WTC11 (cell line): ENCODE measurements at regions not wholly inside any gene's neighbourhood (a gene's known extent, or its start where the extent isn't known, plus 50 kb on each side); places are given as distances from the start of the nearest gene placed in this dataset.

Experiments used
- ATAC-seq: fragments of 200-7000 bp; cut with Tn5 transposase; 2 replicates; pipeline ENCODE4 v1.10.0; 2021; ENCODE audit warnings: mild to moderate bottlenecking, moderate library complexity
- CTCF ChIA-PET: fragments of 300-600 bp; sonication (Branson Sonifier 250); formaldehyde crosslinking; loops from one replicate; lab custom pipeline; 2021; ENCODE audit warnings: antibody characterized with exemption; lab: Charles Lee
- POLR2A ChIA-PET: fragments of 350-600 bp; sonication (Branson Sonifier 250); formaldehyde crosslinking; loops from one replicate; lab custom pipeline; 2021; ENCODE audit warnings: antibody characterized with exemption; lab: Charles Lee
- DNase-seq: peaks from one replicate; pipeline ENCODE4 v3.0.0; 2021; ENCODE audit warnings: low spot score
- H3K27ac Mint-ChIP-seq: 2 replicates; pipeline ENCODE4 v1.8.0; 2021; ENCODE audit warnings: mixed read lengths
- H3K27me3 Mint-ChIP-seq: 2 replicates; pipeline ENCODE4 v1.8.0; 2021; ENCODE audit warnings: low read depth, mild to moderate bottlenecking, moderate library complexity, mixed read lengths
- H3K36me3 Mint-ChIP-seq: 2 replicates; pipeline ENCODE4 v1.8.0; 2021; ENCODE audit warnings: mixed read lengths
- H3K4me1 Mint-ChIP-seq: 2 replicates; pipeline ENCODE4 v1.8.0; 2022; ENCODE audit warnings: mixed read lengths
- H3K4me3 Mint-ChIP-seq: 2 replicates; pipeline ENCODE4 v1.8.0; 2021; ENCODE audit warnings: mild to moderate bottlenecking, moderate library complexity, mixed read lengths
- H3K9me3 Mint-ChIP-seq: 2 replicates; pipeline ENCODE4 v1.8.0; 2021; ENCODE audit warnings: mixed read lengths
- ATF1 ChIP-seq: sonication (generic); formaldehyde crosslinking; IDR thresholded peaks from 2 replicates; pipeline ENCODE4 v1.8.1; 2023; ENCODE audit warnings: mild to moderate bottlenecking, moderate library complexity, missing genetic modification reagents
- CTCF ChIP-seq: fragments of 200-600 bp; IDR thresholded peaks from 2 replicates; pipeline ENCODE4 v1.8.0; 2022; ENCODE audit warnings: antibody characterized with exemption
- ETV6 ChIP-seq: sonication (generic); formaldehyde crosslinking; IDR thresholded peaks from 2 replicates; pipeline ENCODE4 v1.8.1; 2022; ENCODE audit warnings: mild to moderate bottlenecking, missing genetic modification reagents
- HMGXB4 ChIP-seq: sonication (generic); formaldehyde crosslinking; IDR thresholded peaks from 2 replicates; pipeline ENCODE4 v1.8.1; 2023; ENCODE audit warnings: mild to moderate bottlenecking, moderate library complexity, missing genetic modification reagents
- KAT7 ChIP-seq: sonication (generic); formaldehyde crosslinking; IDR thresholded peaks from 2 replicates; pipeline ENCODE4 v1.8.1; 2023; ENCODE audit warnings: missing genetic modification reagents, mild to moderate bottlenecking, borderline replicate concordance
- NFATC4 ChIP-seq: fragments of 250-450 bp; sonication (Bioruptor Pico); IDR thresholded peaks from 2 replicates; pipeline ENCODE4 v1.9.0; 2021; ENCODE audit warnings: mild to moderate bottlenecking
- RELA ChIP-seq: sonication (generic); formaldehyde crosslinking; IDR thresholded peaks from 2 replicates; pipeline ENCODE4 v1.8.1; 2022; ENCODE audit warnings: missing genetic modification reagents, mild to moderate bottlenecking, borderline replicate concordance
- SMAD3 ChIP-seq: sonication (generic); formaldehyde crosslinking; IDR thresholded peaks from 2 replicates; pipeline ENCODE4 v1.8.0; 2022; ENCODE audit warnings: missing genetic modification reagents, mild to moderate bottlenecking, borderline replicate concordance
- SP1 ChIP-seq: sonication (generic); formaldehyde crosslinking; conservative IDR thresholded peaks from 2 replicates; pipeline ENCODE4 v1.8.1; 2022; ENCODE audit warnings: missing genetic modification reagents
- TCF7 ChIP-seq: sonication (generic); formaldehyde crosslinking; IDR thresholded peaks from 2 replicates; pipeline ENCODE4 v1.8.0; 2022; ENCODE audit warnings: mild to moderate bottlenecking, low read depth, missing genetic modification reagents, moderate library complexity
- ZSCAN18 ChIP-seq: fragments of 250-450 bp; sonication (Bioruptor Pico); IDR thresholded peaks from 2 replicates; pipeline ENCODE4 v2.1.2; 2022; ENCODE audit warnings: mild to moderate bottlenecking, moderate library complexity
- TF ChIP-seq, protein P1 (sequence below): sonication (generic); formaldehyde crosslinking; IDR thresholded peaks from 2 replicates; pipeline ENCODE4 v1.8.0; 2023; ENCODE audit warnings: missing genetic modification reagents, mild to moderate bottlenecking, borderline replicate concordance
- TF ChIP-seq, protein P2 (sequence below): fragments of 250-450 bp; sonication (Bioruptor Pico); IDR thresholded peaks from 2 replicates; pipeline ENCODE4 v1.9.0; 2021; ENCODE audit warnings: mild to moderate bottlenecking, borderline replicate concordance
- TF ChIP-seq, protein P3 (sequence below): sonication (generic); formaldehyde crosslinking; IDR thresholded peaks from 2 replicates; pipeline ENCODE4 v1.8.0; 2023; ENCODE audit warnings: mild to moderate bottlenecking, missing genetic modification reagents
- TF ChIP-seq, protein P4 (sequence below): sonication (generic); formaldehyde crosslinking; IDR thresholded peaks from 2 replicates; pipeline ENCODE4 v1.8.1; 2022; ENCODE audit warnings: missing genetic modification reagents, borderline replicate concordance
- TF ChIP-seq, protein P5 (sequence below): sonication (generic); formaldehyde crosslinking; IDR thresholded peaks from 2 replicates; pipeline ENCODE4 v1.8.1; 2022; ENCODE audit warnings: low read depth, mild to moderate bottlenecking, moderate library complexity, missing genetic modification reagents, borderline replicate concordance

DNA sequence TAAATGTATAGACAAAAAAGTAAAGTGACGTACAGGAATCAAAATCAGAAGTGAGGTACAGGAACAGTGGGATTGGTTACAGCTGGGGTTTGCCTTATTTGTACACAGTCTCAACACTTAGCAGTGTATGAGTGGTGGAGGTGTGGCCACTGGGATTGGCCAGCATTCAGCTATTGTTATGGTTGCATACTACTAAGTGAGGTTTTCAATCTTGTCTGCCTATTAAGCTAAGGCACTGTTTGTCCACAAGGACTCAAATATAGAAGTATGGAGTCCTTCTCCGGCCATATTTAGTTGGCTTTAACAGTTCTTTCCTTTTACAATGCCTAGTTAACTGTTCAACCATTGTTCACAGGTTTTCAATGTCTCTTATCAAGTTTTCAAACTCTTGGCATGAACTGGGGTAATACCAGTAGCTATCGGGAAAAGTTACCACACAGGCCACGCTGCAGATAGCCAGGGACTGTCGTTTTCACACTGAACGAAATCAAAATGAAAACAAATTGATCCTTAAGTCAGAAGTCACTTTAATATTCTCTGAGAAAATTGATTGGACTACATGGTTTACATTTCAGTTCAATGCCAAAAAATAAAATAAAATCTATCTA, 176.0 kb upstream of the FREM1 start:
- H3K36me3 Mint-ChIP-seq, result no peaks in the 10 kb centered on the region
- H3K4me1 Mint-ChIP-seq, result peaks cover 13% of the 10 kb centered on the region
- ATAC-seq, result no peak
- DNase-seq, result no peak
- no peak overlapping the region; the same call in 1 of the 2 replicates for H3K27ac Mint-ChIP-seq
- H3K27me3 Mint-ChIP-seq, result no peaks in the 10 kb centered on the region
- no peak overlapping the region for H3K4me3 Mint-ChIP-seq
- peaks cover 4% of the 10 kb centered on the region; the same call in 1 of the 2 replicates for H3K9me3 Mint-ChIP-seq
- POLR2A ChIA-PET, result interaction anchor here (0.5 kb wide), 1 partner anchor 49 kb away, joined by 6 read pairs; no protein-coding TSS in a partner anchor
- CTCF ChIA-PET, result interaction anchor here (1.6 kb wide), 1 partner anchor 49 kb away, joined by 4 read pairs; no protein-coding TSS in a partner anchor
- TF ChIP-seq, protein P1, sequence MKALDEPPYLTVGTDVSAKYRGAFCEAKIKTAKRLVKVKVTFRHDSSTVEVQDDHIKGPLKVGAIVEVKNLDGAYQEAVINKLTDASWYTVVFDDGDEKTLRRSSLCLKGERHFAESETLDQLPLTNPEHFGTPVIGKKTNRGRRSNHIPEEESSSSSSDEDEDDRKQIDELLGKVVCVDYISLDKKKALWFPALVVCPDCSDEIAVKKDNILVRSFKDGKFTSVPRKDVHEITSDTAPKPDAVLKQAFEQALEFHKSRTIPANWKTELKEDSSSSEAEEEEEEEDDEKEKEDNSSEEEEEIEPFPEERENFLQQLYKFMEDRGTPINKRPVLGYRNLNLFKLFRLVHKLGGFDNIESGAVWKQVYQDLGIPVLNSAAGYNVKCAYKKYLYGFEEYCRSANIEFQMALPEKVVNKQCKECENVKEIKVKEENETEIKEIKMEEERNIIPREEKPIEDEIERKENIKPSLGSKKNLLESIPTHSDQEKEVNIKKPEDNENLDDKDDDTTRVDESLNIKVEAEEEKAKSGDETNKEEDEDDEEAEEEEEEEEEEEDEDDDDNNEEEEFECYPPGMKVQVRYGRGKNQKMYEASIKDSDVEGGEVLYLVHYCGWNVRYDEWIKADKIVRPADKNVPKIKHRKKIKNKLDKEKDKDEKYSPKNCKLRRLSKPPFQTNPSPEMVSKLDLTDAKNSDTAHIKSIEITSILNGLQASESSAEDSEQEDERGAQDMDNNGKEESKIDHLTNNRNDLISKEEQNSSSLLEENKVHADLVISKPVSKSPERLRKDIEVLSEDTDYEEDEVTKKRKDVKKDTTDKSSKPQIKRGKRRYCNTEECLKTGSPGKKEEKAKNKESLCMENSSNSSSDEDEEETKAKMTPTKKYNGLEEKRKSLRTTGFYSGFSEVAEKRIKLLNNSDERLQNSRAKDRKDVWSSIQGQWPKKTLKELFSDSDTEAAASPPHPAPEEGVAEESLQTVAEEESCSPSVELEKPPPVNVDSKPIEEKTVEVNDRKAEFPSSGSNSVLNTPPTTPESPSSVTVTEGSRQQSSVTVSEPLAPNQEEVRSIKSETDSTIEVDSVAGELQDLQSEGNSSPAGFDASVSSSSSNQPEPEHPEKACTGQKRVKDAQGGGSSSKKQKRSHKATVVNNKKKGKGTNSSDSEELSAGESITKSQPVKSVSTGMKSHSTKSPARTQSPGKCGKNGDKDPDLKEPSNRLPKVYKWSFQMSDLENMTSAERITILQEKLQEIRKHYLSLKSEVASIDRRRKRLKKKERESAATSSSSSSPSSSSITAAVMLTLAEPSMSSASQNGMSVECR (CRISPR knock-in tag), result no peak
- TF ChIP-seq SP1 (CRISPR knock-in tag) (no peak), SMAD3 (CRISPR knock-in tag) (no peak), ATF1 (CRISPR knock-in tag) (no peak), RELA (CRISPR knock-in tag) (no peak), KAT7 (CRISPR knock-in tag) (no peak), HMGXB4 (CRISPR knock-in tag) (no peak), CTCF (no peak), NFATC4 (CRISPR knock-in tag) (no peak), ETV6 (CRISPR knock-in tag) (no peak), ZSCAN18 (no peak), TCF7 (CRISPR knock-in tag) (no peak)
- TF ChIP-seq, protein P2, sequence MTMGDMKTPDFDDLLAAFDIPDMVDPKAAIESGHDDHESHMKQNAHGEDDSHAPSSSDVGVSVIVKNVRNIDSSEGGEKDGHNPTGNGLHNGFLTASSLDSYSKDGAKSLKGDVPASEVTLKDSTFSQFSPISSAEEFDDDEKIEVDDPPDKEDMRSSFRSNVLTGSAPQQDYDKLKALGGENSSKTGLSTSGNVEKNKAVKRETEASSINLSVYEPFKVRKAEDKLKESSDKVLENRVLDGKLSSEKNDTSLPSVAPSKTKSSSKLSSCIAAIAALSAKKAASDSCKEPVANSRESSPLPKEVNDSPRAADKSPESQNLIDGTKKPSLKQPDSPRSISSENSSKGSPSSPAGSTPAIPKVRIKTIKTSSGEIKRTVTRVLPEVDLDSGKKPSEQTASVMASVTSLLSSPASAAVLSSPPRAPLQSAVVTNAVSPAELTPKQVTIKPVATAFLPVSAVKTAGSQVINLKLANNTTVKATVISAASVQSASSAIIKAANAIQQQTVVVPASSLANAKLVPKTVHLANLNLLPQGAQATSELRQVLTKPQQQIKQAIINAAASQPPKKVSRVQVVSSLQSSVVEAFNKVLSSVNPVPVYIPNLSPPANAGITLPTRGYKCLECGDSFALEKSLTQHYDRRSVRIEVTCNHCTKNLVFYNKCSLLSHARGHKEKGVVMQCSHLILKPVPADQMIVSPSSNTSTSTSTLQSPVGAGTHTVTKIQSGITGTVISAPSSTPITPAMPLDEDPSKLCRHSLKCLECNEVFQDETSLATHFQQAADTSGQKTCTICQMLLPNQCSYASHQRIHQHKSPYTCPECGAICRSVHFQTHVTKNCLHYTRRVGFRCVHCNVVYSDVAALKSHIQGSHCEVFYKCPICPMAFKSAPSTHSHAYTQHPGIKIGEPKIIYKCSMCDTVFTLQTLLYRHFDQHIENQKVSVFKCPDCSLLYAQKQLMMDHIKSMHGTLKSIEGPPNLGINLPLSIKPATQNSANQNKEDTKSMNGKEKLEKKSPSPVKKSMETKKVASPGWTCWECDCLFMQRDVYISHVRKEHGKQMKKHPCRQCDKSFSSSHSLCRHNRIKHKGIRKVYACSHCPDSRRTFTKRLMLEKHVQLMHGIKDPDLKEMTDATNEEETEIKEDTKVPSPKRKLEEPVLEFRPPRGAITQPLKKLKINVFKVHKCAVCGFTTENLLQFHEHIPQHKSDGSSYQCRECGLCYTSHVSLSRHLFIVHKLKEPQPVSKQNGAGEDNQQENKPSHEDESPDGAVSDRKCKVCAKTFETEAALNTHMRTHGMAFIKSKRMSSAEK (CRISPR knock-in tag), result no peak
- TF ChIP-seq, protein P3, sequence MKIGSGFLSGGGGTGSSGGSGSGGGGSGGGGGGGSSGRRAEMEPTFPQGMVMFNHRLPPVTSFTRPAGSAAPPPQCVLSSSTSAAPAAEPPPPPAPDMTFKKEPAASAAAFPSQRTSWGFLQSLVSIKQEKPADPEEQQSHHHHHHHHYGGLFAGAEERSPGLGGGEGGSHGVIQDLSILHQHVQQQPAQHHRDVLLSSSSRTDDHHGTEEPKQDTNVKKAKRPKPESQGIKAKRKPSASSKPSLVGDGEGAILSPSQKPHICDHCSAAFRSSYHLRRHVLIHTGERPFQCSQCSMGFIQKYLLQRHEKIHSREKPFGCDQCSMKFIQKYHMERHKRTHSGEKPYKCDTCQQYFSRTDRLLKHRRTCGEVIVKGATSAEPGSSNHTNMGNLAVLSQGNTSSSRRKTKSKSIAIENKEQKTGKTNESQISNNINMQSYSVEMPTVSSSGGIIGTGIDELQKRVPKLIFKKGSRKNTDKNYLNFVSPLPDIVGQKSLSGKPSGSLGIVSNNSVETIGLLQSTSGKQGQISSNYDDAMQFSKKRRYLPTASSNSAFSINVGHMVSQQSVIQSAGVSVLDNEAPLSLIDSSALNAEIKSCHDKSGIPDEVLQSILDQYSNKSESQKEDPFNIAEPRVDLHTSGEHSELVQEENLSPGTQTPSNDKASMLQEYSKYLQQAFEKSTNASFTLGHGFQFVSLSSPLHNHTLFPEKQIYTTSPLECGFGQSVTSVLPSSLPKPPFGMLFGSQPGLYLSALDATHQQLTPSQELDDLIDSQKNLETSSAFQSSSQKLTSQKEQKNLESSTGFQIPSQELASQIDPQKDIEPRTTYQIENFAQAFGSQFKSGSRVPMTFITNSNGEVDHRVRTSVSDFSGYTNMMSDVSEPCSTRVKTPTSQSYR, result no peak
- TF ChIP-seq, protein P4, sequence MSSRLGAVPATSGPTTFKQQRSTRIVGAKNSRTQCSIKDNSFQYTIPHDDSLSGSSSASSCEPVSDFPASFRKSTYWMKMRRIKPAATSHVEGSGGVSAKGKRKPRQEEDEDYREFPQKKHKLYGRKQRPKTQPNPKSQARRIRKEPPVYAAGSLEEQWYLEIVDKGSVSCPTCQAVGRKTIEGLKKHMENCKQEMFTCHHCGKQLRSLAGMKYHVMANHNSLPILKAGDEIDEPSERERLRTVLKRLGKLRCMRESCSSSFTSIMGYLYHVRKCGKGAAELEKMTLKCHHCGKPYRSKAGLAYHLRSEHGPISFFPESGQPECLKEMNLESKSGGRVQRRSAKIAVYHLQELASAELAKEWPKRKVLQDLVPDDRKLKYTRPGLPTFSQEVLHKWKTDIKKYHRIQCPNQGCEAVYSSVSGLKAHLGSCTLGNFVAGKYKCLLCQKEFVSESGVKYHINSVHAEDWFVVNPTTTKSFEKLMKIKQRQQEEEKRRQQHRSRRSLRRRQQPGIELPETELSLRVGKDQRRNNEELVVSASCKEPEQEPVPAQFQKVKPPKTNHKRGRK, result no peak
- TF ChIP-seq, protein P5, sequence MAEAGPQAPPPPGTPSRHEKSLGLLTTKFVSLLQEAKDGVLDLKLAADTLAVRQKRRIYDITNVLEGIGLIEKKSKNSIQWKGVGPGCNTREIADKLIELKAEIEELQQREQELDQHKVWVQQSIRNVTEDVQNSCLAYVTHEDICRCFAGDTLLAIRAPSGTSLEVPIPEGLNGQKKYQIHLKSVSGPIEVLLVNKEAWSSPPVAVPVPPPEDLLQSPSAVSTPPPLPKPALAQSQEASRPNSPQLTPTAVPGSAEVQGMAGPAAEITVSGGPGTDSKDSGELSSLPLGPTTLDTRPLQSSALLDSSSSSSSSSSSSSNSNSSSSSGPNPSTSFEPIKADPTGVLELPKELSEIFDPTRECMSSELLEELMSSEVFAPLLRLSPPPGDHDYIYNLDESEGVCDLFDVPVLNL, result no peak
